ENCODE measurements at regions not wholly inside any gene's neighbourhood (a gene's known extent, or its start where the extent isn't known, plus 50 kb on each side); places are given as distances from the start of the nearest gene placed in this dataset.
A peak's percentile ranks its signal among the peaks of the same experiment; 100 is the strongest.
"Not testable (repeated sequence)": the region's sequence is repeated elsewhere in the genome, so short reads cannot be mapped to it uniquely, and the experiment has no call there.

- H3K4me3 ChIP-seq (ENCODE audit: low read depth, low read length), result no peak overlapping the region
- DNase-seq (ENCODE audit: low read depth), result no peak
- no peak for TF ChIP-seq CTCF (IDR thresholded peaks at IDR 0.05; ENCODE audit: insufficient read depth, low read depth, low read length, missing control alignments)
These were observed 59.3 kb upstream of the GPCPD1 start for GRCh38 chr20:5670036-5670536.

- no peak overlapping the region for H3K4me3 ChIP-seq (ENCODE audit: low read depth, low read length)
- TF ChIP-seq CTCF (IDR thresholded peaks at IDR 0.05; ENCODE audit: insufficient read depth, low read depth, low read length, missing control alignments), result no peak
- DNase-seq (ENCODE audit: low read depth), result no peak
These were observed 57.7 kb upstream of the GPCPD1 start for GRCh38 chr20:5668529-5668868.

GRCh38 chr20:5667705-5668528, 57.1 kb upstream of the GPCPD1 start:
- TF ChIP-seq CTCF (IDR thresholded peaks at IDR 0.05; ENCODE audit: insufficient read depth, low read depth, low read length, missing control alignments), result no peak
- peak; percentile 56 for DNase-seq (ENCODE audit: low read depth)
- H3K4me3 ChIP-seq (ENCODE audit: low read depth, low read length), result no peak overlapping the region

- no peak for DNase-seq (ENCODE audit: low read depth)
- no peak overlapping the region for H3K4me3 ChIP-seq (ENCODE audit: low read depth, low read length)
- TF ChIP-seq CTCF (IDR thresholded peaks at IDR 0.05; ENCODE audit: insufficient read depth, low read depth, low read length, missing control alignments), result no peak
These were observed 54.6 kb upstream of the GPCPD1 start for GRCh38 chr20:5665417-5665816.

GRCh38 chr20:5663396-5663795, 52.6 kb upstream of the GPCPD1 start:
- DNase-seq (ENCODE audit: low read depth), result no peak
- no peak overlapping the region for H3K4me3 ChIP-seq (ENCODE audit: low read depth, low read length)
- TF ChIP-seq CTCF (IDR thresholded peaks at IDR 0.05; ENCODE audit: insufficient read depth, low read depth, low read length, missing control alignments), result no peak

- no peak for DNase-seq (ENCODE audit: low read depth)
- H3K4me3 ChIP-seq (ENCODE audit: low read depth, low read length), result no peak overlapping the region
- TF ChIP-seq CTCF (IDR thresholded peaks at IDR 0.05; ENCODE audit: insufficient read depth, low read depth, low read length, missing control alignments), result no peak
These were observed 52.0 kb upstream of the GPCPD1 start for GRCh38 chr20:5662769-5663168.

- not testable (repeated sequence) for H3K4me3 ChIP-seq (ENCODE audit: low read depth, low read length); DNase-seq (ENCODE audit: low read depth)
These were observed 50.0 kb upstream of the GPCPD1 start for GRCh38 chr20:5660756-5661155.

Data from GM12865 (cell line).